ENCODE measurements at regions not wholly inside any gene's neighbourhood (a gene's known extent, or its start where the extent isn't known, plus 50 kb on each side); places are given as distances from the start of the nearest gene placed in this dataset.
A peak's percentile ranks its signal among the peaks of the same experiment; 100 is the strongest.

DNA sequence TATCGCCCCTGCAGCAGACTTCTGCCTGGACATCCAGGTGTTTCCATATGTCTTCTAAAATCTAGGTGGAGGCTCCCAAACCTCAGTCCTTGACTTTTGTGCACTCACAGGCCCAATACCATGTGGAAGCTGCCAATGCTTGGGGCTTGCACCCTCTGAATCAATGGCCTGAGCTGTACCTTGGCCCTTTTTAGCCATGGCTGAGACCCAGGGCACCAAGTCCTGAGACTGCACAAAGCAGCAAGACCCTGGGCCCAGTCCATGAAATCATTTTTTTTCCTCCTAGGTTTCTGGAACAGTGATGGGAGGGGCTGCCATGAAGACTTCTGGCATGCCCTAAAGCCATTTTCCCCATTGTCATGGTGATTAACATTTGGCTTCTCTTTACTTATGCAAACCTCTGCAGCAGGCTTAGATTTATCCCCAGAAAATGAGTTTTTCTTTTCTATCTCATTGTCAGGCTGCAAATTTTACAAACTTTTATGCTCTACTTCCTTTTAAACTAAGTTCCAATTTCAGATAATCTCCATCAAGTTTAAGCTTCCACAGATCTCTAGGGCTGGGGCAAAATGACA is 1445.8 kb upstream of the FLRT2 start:
- FAIRE-seq, result no peak
- H3K4me3 ChIP-seq (ENCODE audit: low read length in 3 of 3), result no peak overlapping the region
- intact Hi-C loops (cut with DNase I), result no loop called here

DNA sequence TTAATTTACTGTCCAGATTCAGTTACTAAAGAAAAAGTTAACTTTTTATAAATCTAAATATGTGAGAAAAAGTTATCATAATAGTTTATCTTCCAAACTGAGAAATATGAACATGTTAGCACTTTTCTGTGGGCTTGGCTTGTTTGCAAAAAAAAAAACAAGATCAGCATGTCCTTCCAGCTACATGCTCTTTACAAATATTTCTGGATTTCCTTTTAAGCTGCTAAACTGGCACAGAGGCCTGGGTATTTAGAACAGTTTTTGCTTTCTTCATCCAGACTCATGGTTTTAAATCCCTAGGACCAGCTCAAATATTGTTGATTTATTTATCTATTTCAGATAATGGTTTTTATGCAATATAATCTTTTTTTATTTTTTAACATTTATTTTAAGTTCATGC is 1444.5 kb upstream of the FLRT2 start:
- DNase-seq (no peak), FAIRE-seq (no peak)
- Histone ChIP-seq H3K9ac (ENCODE audit: low read length in 3 of 3) (no peak overlapping the region), H3K27ac (ENCODE audit: low read depth in 2 of 2, low read length in 2 of 2) (no peak overlapping the region), H3K27me3 (ENCODE audit: control insufficient read depth, insufficient read depth, low read length) (no peaks in the 10 kb centered on the region), H3K36me3 (ENCODE audit: control insufficient read depth in 2 of 3, insufficient read depth in 3 of 3, low read length in 3 of 3) (no peaks in the 10 kb centered on the region), H3K9me3 (ENCODE audit: control insufficient read depth in 2 of 3, insufficient read depth in 1 of 3, low read length in 3 of 3) (no peaks in the 10 kb centered on the region), H3K4me1 (ENCODE audit: control insufficient read depth in 2 of 3, insufficient read depth in 2 of 3, low read depth in 1 of 3, low read length in 3 of 3) (no peaks in the 10 kb centered on the region), H3K4me3 (ENCODE audit: low read length in 3 of 3) (no peak overlapping the region)
- intact Hi-C loops (cut with DNase I), result no loop called here
- TF ChIP-seq, protein P1, sequence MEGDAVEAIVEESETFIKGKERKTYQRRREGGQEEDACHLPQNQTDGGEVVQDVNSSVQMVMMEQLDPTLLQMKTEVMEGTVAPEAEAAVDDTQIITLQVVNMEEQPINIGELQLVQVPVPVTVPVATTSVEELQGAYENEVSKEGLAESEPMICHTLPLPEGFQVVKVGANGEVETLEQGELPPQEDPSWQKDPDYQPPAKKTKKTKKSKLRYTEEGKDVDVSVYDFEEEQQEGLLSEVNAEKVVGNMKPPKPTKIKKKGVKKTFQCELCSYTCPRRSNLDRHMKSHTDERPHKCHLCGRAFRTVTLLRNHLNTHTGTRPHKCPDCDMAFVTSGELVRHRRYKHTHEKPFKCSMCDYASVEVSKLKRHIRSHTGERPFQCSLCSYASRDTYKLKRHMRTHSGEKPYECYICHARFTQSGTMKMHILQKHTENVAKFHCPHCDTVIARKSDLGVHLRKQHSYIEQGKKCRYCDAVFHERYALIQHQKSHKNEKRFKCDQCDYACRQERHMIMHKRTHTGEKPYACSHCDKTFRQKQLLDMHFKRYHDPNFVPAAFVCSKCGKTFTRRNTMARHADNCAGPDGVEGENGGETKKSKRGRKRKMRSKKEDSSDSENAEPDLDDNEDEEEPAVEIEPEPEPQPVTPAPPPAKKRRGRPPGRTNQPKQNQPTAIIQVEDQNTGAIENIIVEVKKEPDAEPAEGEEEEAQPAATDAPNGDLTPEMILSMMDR (IDR thresholded peaks at IDR 0.05; ENCODE audit: borderline replicate concordance, extremely low read depth, insufficient read depth), result no peak

More for the DNA sequence above, 1445.8 kb upstream of the FLRT2 start:
- H3K9ac ChIP-seq (ENCODE audit: low read length in 3 of 3), result no peak overlapping the region
- no peaks in the 10 kb centered on the region for H3K4me1 ChIP-seq (ENCODE audit: control insufficient read depth in 2 of 3, insufficient read depth in 2 of 3, low read depth in 1 of 3, low read length in 3 of 3)
- H3K27ac ChIP-seq (ENCODE audit: low read depth in 2 of 2, low read length in 2 of 2), result no peak overlapping the region
- H3K9me3 ChIP-seq (ENCODE audit: control insufficient read depth in 2 of 3, insufficient read depth in 1 of 3, low read length in 3 of 3), result no peaks in the 10 kb centered on the region
- H3K36me3 ChIP-seq (ENCODE audit: control insufficient read depth in 2 of 3, insufficient read depth in 3 of 3, low read length in 3 of 3), result no peaks in the 10 kb centered on the region
- no peaks in the 10 kb centered on the region for H3K27me3 ChIP-seq (ENCODE audit: control insufficient read depth, insufficient read depth, low read length)
- TF ChIP-seq, protein P1 (IDR thresholded peaks at IDR 0.05; ENCODE audit: borderline replicate concordance, extremely low read depth, insufficient read depth), result no peak
- DNase-seq, result no peak

DNA sequence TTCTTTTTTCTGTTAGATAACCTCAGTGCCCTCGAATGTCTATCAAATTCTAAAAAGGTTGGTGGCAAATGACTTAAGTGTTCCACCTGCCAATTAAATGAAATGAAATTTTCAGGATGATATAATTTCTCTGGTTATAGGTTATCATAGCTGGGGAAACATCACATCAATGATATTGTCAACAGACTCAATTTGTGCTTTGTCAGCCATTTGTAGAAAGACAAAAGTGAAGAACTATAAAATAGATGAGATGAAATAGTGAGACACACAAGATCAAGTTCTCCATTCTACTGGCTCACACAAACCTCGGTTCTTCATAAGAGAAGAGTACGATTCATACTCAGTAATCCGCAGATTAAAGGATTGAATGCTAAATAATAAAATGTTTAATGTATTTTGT is 1443.2 kb upstream of the FLRT2 start:
- Histone ChIP-seq H3K9ac (ENCODE audit: low read length in 3 of 3) (no peak overlapping the region), H3K9me3 (ENCODE audit: control insufficient read depth in 2 of 3, insufficient read depth in 1 of 3, low read length in 3 of 3) (no peaks in the 10 kb centered on the region), H3K27ac (ENCODE audit: low read depth in 2 of 2, low read length in 2 of 2) (no peak overlapping the region), H3K27me3 (ENCODE audit: control insufficient read depth, insufficient read depth, low read length) (no peaks in the 10 kb centered on the region), H3K4me1 (ENCODE audit: control insufficient read depth in 2 of 3, insufficient read depth in 2 of 3, low read depth in 1 of 3, low read length in 3 of 3) (no peaks in the 10 kb centered on the region), H3K4me3 (ENCODE audit: low read length in 3 of 3) (no peak overlapping the region), H3K36me3 (ENCODE audit: control insufficient read depth in 2 of 3, insufficient read depth in 3 of 3, low read length in 3 of 3) (no peaks in the 10 kb centered on the region)
- DNase-seq (no peak), FAIRE-seq (no peak)
- TF ChIP-seq, protein P1 (IDR thresholded peaks at IDR 0.05; ENCODE audit: borderline replicate concordance, extremely low read depth, insufficient read depth), result no peak
- intact Hi-C loops (cut with DNase I), result no loop called here

DNA sequence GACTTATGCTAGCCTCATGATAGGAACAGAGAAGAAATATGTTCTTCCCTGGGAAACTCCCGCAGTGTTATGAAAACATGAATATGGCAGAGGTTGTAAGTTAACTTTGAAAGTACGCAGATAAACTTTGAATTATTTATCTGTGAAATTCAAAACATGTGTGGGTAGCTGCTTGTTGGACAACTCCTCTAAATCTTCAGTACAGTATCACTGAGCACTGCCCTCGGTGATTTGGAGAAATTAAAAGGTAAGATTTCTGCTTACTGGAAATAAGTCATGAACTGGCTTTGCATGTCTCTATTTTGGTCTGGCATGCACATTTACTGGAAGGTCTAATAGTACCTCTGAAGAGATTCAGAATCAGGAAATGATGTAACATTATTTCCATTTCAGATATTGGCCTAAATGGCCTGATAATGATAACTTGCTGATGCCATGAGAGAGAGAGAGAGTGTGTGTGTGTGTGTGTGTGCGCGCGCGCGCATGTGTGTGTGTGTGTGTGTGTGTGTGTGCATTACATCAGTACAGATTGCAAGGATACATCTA is 1441.9 kb upstream of the FLRT2 start:
- H3K4me3 ChIP-seq (ENCODE audit: low read length in 3 of 3), result no peak overlapping the region
- H3K27ac ChIP-seq (ENCODE audit: low read depth in 2 of 2, low read length in 2 of 2), result no peak overlapping the region
- H3K36me3 ChIP-seq (ENCODE audit: control insufficient read depth in 2 of 3, insufficient read depth in 3 of 3, low read length in 3 of 3), result no peaks in the 10 kb centered on the region
- H3K9ac ChIP-seq (ENCODE audit: low read length in 3 of 3), result no peak overlapping the region
- intact Hi-C loops (cut with DNase I), result no loop called here
- H3K27me3 ChIP-seq (ENCODE audit: control insufficient read depth, insufficient read depth, low read length), result no peaks in the 10 kb centered on the region
- TF ChIP-seq, protein P1 (IDR thresholded peaks at IDR 0.05; ENCODE audit: borderline replicate concordance, extremely low read depth, insufficient read depth), result no peak
- DNase-seq, result peak in 2 of 5 donors; percentile 45 to 61
- H3K9me3 ChIP-seq (ENCODE audit: control insufficient read depth in 2 of 3, insufficient read depth in 1 of 3, low read length in 3 of 3), result no peaks in the 10 kb centered on the region
- FAIRE-seq, result no peak
- H3K4me1 ChIP-seq (ENCODE audit: control insufficient read depth in 2 of 3, insufficient read depth in 2 of 3, low read depth in 1 of 3, low read length in 3 of 3), result no peaks in the 10 kb centered on the region

All from kidney (tissue), 13 donors.